ENCODE measurements at regions not wholly inside any gene's neighbourhood (a gene's known extent, or its start where the extent isn't known, plus 50 kb on each side); places are given as distances from the start of the nearest gene placed in this dataset.

- no TSS peak for BruUV-seq (replicated peaks)
- Histone ChIP-seq H3K9ac (replicated peaks; ENCODE audit: extremely low read depth, insufficient read depth, low read length) (no peak overlapping the region), H3K9me3 (replicated peaks; ENCODE audit: control insufficient read depth, insufficient read depth, low read length) (no peaks in the 10 kb centered on the region), H4K20me1 (replicated peaks; ENCODE audit: control insufficient read depth, extremely low read depth, insufficient read depth, low read length) (no peaks in the 10 kb centered on the region), H3K27me3 (ENCODE audit: control insufficient read depth in 2 of 2, insufficient read depth in 2 of 2, low read length in 2 of 2) (no peaks in the 10 kb centered on the region), H2AFZ (ENCODE audit: low read depth, low read length) (no peak overlapping the region), H3K4me2 (ENCODE audit: insufficient read depth, low read length) (no peak overlapping the region), H3K27ac (ENCODE audit: insufficient read depth, low read depth, low read length) (no peak overlapping the region), H3K36me3 (ENCODE audit: control insufficient read depth in 2 of 2, extremely low read depth in 1 of 2, insufficient read depth in 2 of 2, low read length in 2 of 2) (no peaks in the 10 kb centered on the region), H3K79me2 (ENCODE audit: control insufficient read depth, insufficient read depth, low read length) (no peaks in the 10 kb centered on the region), H3K9me1 (replicated peaks; ENCODE audit: control insufficient read depth, extremely low read depth, insufficient read depth, low read length) (no peaks in the 10 kb centered on the region), H3K4me3 (replicated peaks in 1 of 3; ENCODE audit: insufficient read depth in 1 of 3, low read depth in 1 of 3, low read length in 3 of 3) (no peak overlapping the region), H3K4me1 (ENCODE audit: control insufficient read depth, extremely low read depth, insufficient read depth, low read length) (peaks cover 38% of the 10 kb centered on the region)
- FAIRE-seq (no peak), DNase-seq (ENCODE audit: low read depth, low spot score) (no peak)
- intact Hi-C loops (cut with micrococcal nuclease) (no loop called here), dilution Hi-C loops (cut with MboI; ENCODE audit: extremely low pct_ligation_motif_present, low sequenced_read_pairs) (no loop called here)
- TF ChIP-seq CTCF (IDR thresholded peaks at IDR 0.05; ENCODE audit: extremely low read depth in 1 of 2, insufficient read depth in 1 of 2, low read depth in 1 of 2, low read length in 2 of 2) = no peak
- TF ChIP-seq JUN (IDR thresholded peaks at IDR 0.05; ENCODE audit: borderline replicate concordance, insufficient read depth, insufficient read length, low read depth) = no peak
- ChIA-PET POLR2A (no interaction called here), CTCF (interaction anchor here (0.6 kb wide), 1 partner anchor 8 kb away, joined by 3 read pairs; no protein-coding TSS in a partner anchor)
These were observed 255.4 kb upstream of the PITRM1 start for GRCh38 chr10:3427950-3428354.

- CTCF ChIA-PET = interaction anchor here (0.6 kb wide), 1 partner anchor 8 kb away, joined by 3 read pairs; no protein-coding TSS in a partner anchor
- intact Hi-C loops (cut with micrococcal nuclease) = no loop called here
These were observed 254.8 kb upstream of the PITRM1 start for GRCh38 chr10:3427347-3427746.

More at GRCh38 chr10:3427347-3427746, 254.8 kb upstream of the PITRM1 start:
- Histone ChIP-seq H3K36me3 (ENCODE audit: control insufficient read depth in 2 of 2, extremely low read depth in 1 of 2, insufficient read depth in 2 of 2, low read length in 2 of 2) (no peaks in the 10 kb centered on the region), H3K27me3 (ENCODE audit: control insufficient read depth in 2 of 2, insufficient read depth in 2 of 2, low read length in 2 of 2) (no peaks in the 10 kb centered on the region), H3K27ac (ENCODE audit: insufficient read depth, low read depth, low read length) (no peak overlapping the region), H3K4me3 (replicated peaks in 1 of 3; ENCODE audit: insufficient read depth in 1 of 3, low read depth in 1 of 3, low read length in 3 of 3) (no peak overlapping the region), H3K4me2 (ENCODE audit: insufficient read depth, low read length) (no peak overlapping the region), H3K9me3 (replicated peaks; ENCODE audit: control insufficient read depth, insufficient read depth, low read length) (no peaks in the 10 kb centered on the region), H3K79me2 (ENCODE audit: control insufficient read depth, insufficient read depth, low read length) (no peaks in the 10 kb centered on the region), H4K20me1 (replicated peaks; ENCODE audit: control insufficient read depth, extremely low read depth, insufficient read depth, low read length) (no peaks in the 10 kb centered on the region), H3K4me1 (ENCODE audit: control insufficient read depth, extremely low read depth, insufficient read depth, low read length) (peaks cover 38% of the 10 kb centered on the region), H2AFZ (ENCODE audit: low read depth, low read length) (no peak overlapping the region), H3K9ac (replicated peaks; ENCODE audit: extremely low read depth, insufficient read depth, low read length) (no peak overlapping the region), H3K9me1 (replicated peaks; ENCODE audit: control insufficient read depth, extremely low read depth, insufficient read depth, low read length) (no peaks in the 10 kb centered on the region)
- no TSS peak for BruUV-seq (replicated peaks)
- DNase-seq (ENCODE audit: low read depth, low spot score) (no peak), FAIRE-seq (no peak)
- no peak for TF ChIP-seq MAX (IDR thresholded peaks at IDR 0.05; ENCODE audit: insufficient read depth, insufficient read length)
- no peak for TF ChIP-seq POLR2AphosphoS5 (IDR thresholded peaks at IDR 0.05; ENCODE audit: insufficient read depth, low read depth, low read length)
- TF ChIP-seq EZH2 (IDR thresholded peaks at IDR 0.05; ENCODE audit: borderline replicate concordance, low read depth, low read length, severe bottlenecking) = no peak
- no peak for TF ChIP-seq GATA2 (IDR thresholded peaks at IDR 0.05; ENCODE audit: insufficient read depth, insufficient read length, low read depth, low read length)
- no peak for TF ChIP-seq MYC (IDR thresholded peaks at IDR 0.05; ENCODE audit: low read depth, low read length)
- no peak for TF ChIP-seq CTCF (IDR thresholded peaks at IDR 0.05; ENCODE audit: extremely low read depth in 1 of 2, insufficient read depth in 1 of 2, low read depth in 1 of 2, low read length in 2 of 2)
- TF ChIP-seq POLR2A (IDR thresholded peaks at IDR 0.05; ENCODE audit: low read depth, low read length) = no peak
- TF ChIP-seq FOS (IDR thresholded peaks at IDR 0.05; ENCODE audit: borderline replicate concordance, insufficient read depth, low read length) = no peak
- no peak for TF ChIP-seq JUN (IDR thresholded peaks at IDR 0.05; ENCODE audit: borderline replicate concordance, insufficient read depth, insufficient read length, low read depth)
- POLR2A ChIA-PET = no interaction called here
- dilution Hi-C loops (cut with MboI; ENCODE audit: extremely low pct_ligation_motif_present, low sequenced_read_pairs) = no loop called here
